Stimulated activated CD4-positive, alpha-beta T cell treated with anti-CD3 and anti-CD28 coated beads, Interleukin-2, amount 100 ng/mL, for 24 hours (primary cell): ENCODE measurements at regions not wholly inside any gene's neighbourhood (a gene's known extent, or its start where the extent isn't known, plus 50 kb on each side); places are given as distances from the start of the nearest gene placed in this dataset.

ENCODE experiments used
- DNase-seq, 2 donors: peaks; one replicate each; pipeline ENCODE4 v3.0.0-alpha.2; 2020

DNA sequence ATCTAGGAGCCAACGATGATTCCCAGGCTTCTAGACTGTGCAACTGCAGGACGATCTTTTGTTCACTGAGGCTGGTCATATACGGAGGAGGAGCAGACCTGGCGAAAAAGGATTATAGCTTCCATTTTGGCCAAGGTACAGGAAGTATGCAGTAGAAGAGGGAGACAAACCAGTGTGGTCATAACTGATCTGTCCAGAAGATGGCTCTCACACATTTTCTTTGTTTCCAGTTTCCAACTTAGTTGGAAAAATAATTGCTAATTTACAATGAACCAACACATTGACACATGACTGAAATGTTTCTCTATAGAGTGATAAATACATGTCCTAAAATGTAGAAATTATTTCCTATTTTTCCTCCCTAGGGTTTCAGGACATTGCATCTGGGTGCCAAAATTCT, 364.1 kb upstream of the BTBD3 start:
- DNase-seq: no peak

DNA sequence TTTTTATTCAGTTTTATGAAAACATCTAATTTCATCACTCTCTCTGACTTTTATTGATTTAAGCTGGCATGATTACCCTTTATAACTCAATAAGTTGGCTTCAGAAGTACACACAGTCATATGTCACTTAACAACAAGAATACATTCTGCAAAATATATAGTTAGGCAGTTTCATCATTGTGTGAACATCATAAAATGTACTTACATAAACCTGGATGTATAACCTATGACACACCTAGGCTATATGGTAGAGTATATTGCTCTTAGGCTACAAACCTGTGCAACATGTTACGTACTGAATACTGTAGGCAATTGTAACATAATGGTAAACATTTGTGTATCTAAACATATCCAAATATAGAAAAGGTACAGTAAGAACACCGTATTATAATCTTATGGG, 362.2 kb upstream of the BTBD3 start:
- no peak for DNase-seq

- no peak for DNase-seq
Observed at GRCh38 chr20:11556410-11556809, 361.3 kb upstream of the BTBD3 start.

DNA sequence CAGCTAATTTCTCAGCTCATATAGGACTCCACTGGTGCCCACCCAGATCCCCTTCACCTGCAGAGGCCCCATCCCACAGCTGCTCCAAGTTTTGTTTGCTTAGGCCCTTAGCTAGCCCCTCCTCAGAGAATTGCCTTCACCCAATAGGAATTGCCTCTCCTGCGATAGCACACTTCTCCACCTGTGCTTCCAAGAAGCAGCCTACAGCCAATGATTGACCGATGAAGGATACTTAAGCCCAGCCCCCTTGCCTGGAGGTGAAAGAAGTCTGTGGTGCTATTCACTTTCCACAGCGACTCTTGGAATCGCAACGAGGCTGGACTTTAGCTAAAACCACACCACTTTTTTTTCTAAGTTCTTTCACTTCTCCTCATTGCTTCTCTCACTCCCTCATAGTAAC, 353.2 kb upstream of the BTBD3 start:
- no peak for DNase-seq

GRCh38 chr20:11569163-11569562, 348.5 kb upstream of the BTBD3 start:
- no peak for DNase-seq

DNA sequence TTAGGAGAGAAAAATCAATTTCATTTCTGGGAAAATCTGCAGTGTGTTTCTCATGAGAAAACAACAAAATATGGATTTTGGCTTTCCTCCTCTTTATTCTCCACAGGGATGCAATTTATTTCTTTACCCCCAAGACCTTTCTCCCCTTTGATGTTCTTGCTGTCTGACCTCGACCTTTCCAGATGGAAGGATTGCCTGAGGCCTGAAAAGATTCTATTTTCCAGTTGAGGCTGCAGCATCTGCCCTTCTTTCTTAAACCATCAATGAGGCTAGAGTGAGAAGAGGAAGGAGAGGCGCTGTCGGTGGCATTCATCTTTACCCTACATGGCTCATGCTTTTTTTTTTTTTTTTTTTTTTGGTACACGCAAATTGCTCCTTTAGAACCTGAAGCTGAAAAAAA, 344.2 kb upstream of the BTBD3 start:
- DNase-seq: no peak

GRCh38 chr20:11581271-11581670, 336.4 kb upstream of the BTBD3 start:
- DNase-seq: no peak

DNA sequence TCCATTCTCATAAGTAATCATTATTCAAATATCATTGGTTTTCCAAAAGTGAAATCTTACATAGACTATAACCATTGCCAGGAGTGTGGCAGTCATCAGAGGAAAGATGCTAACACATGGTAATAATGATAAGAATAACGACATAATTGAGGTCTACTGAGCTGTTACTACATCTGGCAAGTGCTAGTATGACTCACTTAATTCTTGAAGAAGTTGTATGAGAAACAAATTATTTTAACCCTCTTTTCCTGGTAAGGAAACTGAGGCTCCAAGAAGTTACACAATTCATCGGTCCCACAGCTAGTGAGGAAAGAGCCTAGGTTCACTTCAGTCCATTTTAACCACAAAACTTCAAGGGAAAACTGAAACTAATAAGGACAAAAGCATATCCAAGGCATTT, 335.6 kb upstream of the BTBD3 start:
- DNase-seq: no peak

DNA sequence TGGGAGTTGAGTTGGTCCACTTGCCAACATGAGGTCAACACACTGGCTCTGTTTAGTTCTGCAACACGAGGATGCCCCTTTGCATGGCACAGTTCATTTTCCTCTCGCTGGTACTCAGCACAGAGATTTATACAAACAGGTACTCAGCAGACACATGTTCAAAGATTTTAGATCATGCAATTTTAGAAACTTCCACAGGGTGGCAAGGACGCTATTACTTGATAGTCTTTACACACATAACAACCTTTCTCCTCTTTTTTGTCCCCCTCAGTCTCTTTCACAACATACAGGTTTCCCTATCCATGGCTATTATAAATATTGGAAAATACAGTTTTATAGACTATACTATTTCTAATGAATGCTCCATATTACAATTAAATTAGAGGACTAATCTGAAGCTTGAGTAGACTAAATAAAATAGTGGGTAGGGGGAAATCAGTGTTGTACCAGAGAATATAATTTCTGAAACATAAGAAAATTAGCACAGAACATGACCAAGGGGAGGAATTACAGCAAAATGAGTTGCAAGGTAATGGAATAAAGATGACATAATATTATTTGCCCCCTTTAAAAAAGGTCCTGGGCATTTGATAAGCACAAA, 331.8 kb upstream of the BTBD3 start:
- no peak for DNase-seq

DNA sequence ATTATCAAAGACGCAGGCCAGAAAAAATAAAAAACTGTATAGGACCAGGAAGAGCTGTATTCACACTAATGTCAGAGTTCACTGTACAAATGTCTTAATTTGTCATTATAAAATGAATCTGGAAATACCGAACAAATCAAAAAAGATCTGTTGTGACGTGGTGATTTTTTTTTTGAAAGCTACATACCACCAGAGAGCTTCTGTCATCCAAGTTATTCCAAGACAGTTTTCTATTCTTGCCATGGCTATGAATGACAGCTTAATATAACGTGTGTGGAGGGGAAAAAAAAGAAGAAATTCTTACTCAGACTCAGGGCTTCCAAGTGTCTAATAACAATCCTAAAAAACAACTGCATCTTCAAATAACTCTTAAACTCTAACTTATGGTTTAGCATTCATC, 328.8 kb upstream of the BTBD3 start:
- no peak for DNase-seq

DNA sequence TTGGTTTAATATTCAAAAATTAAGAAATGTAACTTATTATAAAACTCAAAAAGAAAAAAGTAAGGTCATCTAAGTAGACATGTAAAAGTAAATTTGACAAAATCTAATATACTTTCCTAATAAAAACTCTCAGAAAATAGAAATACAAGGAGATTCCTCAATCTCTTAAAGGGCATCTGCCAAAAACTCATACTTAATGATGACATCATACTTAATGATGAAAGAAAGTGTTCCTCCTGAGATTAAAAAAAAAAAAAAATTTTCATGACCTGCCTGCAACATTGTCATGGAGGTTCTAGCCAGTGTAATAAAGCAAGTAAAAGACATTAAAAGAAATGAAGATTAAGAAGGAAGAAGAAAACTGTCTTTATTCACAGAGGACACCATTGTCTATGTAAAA, 325.7 kb upstream of the BTBD3 start:
- DNase-seq: no peak

DNA sequence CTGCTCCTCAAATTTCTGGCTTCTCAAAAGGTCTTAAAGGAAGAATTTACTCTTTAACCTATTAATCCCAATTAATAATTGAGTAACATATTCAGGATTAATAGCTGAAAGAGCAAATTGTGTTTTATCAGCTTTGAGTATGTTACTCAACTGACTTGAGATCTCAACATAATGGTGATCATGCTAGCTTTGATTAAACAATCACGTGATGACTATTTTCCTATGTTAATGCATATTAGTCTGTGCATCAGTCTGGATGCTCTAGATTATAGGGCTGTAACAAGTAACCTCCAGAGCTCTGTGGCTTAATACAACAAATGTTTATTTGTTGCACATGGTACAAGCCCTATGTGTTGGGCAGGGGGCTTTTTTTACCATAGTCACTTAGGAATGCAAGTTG, 313.4 kb upstream of the BTBD3 start:
- no peak for DNase-seq

DNA sequence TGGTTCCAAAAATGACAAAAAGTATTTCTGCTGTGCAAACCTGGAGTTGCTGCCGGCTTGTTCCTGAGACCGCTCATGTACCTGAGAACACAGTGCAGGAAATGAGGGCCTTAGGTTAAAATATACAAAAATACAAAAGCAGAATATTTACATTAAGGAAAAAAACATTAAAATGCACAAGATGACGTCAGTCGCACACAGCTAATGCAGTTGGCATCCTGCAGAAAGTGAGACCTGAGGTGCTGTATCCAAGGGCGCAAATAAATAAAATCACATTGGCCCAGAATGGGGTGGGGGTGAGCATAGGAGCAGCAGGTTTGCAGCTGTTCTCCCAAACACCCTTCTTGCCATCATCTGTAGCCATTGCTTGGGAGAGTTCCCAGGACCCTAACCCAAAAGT, 310.6 kb upstream of the BTBD3 start:
- DNase-seq: no peak

DNA sequence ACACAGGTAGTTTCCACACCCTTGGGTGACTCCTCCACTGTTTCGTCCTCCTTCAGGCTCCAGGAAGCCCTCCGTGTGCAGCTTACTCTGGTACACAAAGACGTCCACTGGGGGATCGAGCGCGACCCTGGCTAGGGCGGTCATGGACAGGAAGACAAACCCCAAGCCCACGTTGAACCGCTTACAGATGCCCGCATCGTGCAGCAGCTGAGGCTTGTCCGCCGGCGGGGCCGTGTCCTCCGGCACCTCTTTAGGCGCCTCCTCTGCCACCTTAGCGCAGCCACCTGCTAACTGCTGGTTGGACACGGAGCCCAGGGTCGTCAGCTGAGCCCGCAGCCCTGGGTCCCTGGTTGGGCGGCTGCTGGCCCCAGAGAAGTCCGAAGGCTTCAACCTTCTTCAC, 309.0 kb upstream of the BTBD3 start:
- no peak for DNase-seq

DNA sequence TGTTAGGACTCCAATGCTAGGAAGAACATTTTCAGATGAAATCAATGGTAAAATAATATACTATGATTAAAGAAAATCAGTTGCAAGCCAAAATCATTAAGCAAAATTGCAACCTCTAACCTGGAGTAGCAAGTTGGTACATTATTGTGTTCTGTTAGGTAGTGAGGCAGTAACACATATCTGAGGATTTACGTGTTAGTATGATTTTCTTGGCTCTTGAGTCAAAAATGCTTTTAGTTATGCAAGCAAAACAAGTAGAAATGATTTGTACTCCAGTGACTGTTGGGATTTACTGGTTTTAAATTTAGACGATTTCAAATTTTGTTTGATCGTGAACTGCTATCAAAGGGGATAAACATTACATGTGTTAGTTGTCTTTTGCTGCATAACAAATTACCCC, 293.0 kb upstream of the BTBD3 start:
- DNase-seq: no peak

- no peak for DNase-seq
Observed at GRCh38 chr20:11626551-11626950, 291.1 kb upstream of the BTBD3 start.

- no peak for DNase-seq
Observed at GRCh38 chr20:11642866-11643265, 274.8 kb upstream of the BTBD3 start.

DNA sequence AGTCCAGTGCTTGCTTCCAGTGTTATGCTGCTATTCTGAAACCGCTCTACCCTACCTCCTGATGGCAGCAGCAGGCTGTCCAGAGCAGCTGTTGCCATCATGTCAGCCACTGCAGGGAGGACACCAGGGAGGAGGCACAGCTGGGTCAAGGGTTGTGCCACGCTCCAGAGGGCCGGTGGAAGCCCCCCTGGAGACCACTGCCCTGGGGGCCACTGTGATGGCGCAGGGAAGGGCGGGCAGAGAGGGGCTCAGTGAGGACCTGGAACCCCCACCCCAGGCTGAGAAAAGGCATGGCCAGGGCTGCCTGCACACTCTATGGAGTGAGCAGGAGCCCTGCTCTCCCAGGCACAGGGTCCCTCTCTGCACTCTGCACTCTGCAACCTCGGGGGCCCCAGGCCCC, 271.3 kb upstream of the BTBD3 start:
- no peak for DNase-seq

DNA sequence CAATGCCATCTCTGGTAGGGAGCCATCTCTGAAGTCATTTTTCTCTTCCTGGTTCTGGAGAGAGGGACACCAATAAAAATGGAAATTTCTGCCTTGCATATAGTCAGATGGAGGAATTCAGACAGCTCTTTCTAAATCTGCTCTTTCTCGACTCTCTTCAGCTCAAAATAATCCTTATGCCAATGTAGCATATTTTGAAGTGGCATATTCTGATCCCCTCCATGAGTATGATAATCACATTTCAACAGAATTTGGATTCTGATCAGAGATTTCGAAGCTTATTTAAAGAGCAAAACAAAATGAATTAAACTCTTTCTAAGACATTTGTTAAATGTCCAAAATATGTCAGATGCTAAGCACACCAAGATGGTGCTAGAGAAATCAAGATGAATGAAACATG, 267.1 kb upstream of the BTBD3 start:
- DNase-seq: no peak

GRCh38 chr20:11651138-11651537, 266.6 kb upstream of the BTBD3 start:
- DNase-seq: no peak

DNA sequence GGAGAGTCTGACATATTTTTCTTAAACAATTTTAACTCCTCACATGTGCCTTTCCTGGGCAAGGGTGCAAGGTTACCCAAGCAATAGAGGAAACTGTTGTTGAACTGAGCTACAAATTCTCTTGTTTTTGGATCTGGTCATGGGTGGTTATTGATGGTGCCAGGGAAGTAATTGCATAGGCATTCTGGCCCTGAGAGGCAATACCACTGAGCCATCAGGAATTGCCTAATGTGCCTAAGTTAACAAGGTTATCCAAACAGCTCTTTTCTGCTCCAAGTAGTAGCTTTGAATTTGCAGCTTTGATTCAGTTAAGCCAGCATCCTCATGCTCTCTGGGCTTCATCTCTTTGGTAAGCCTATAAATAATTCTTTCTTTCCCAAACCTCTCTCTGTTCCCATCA, 266.0 kb upstream of the BTBD3 start:
- DNase-seq: no peak

- DNase-seq: no peak
Observed at GRCh38 chr20:11652128-11652527, 265.6 kb upstream of the BTBD3 start.

DNA sequence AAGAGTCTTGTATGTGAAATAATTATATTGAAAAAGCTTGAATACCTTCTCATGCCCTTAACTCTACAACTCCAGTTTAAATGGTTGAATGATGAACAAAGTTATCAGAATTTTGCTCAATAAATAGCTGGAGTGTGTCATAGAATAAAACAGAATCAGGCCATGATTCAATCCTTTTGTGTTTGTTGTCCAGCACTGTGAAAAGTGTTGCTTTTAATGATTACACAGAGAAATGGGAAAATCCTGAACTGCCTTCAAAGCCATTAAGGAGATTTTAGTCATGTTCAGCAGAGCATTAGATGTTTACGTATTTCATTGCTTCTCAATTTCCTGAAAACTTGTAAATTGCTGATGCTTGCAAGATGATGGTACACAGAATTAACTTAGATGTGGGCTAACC, 262.9 kb upstream of the BTBD3 start:
- DNase-seq: no peak

DNA sequence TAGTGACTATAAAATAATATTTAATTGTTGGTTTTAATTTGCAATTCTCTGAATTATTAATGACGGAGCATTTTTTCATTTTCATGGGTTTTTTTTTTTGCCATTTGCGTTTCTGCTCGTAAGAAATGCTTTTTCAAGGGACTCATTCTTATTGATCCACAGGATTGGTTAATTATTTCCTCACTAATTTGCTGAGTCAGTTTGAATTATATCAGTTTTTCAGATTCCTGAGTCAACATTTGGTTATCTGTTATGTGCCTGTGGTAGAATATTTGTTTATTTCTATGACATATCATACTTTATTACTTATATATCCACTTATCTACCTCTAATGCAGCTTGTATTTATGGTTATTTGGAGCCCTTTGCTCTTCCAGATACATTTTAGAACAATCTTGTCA, 257.0 kb upstream of the BTBD3 start:
- no peak for DNase-seq

DNA sequence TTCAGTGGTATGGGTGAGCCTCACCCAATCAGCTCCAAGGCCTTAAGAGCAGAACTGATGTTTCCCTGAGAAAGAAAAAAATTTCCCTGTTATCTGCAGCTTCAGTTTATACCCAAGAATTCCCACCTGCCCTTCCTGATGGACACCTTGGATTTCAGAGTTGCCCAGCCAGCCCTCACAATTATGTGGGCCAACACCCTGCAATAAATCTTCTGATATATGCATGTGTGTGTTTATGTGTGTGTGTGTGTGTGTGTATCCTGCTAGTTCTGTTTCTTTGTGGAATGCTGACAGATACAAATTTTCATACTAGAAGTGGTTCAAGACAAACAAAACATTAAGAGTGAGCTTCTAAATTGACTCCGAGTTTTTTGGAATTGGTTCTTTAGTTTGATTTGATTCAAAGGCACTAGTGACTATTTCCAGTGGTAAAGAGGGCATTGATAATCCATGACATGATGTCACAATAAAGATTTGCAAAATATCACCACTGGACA, 246.6 kb upstream of the BTBD3 start:
- DNase-seq: no peak

GRCh38 chr20:11672959-11673358, 244.7 kb upstream of the BTBD3 start:
- DNase-seq: no peak
